Liver (tissue), 8 donors: ENCODE measurements at regions not wholly inside any gene's neighbourhood (a gene's known extent, or its start where the extent isn't known, plus 50 kb on each side); places are given as distances from the start of the nearest gene placed in this dataset.

ENCODE experiments used
- DNase-seq: peaks from one replicate; pipeline ENCODE4 v3.0.0-alpha.2; 2017; ENCODE audit warnings: low spot score
- H3K27ac ChIP-seq, 2 donors: one replicate each; pipeline ENCODE4 v1.7.0; 2013; ENCODE audit warnings: inconsistent platforms in 2 of 2, low read length in 2 of 2, control low read depth in 1 of 2, low read depth in 1 of 2, mild to moderate bottlenecking in 1 of 2
- H3K27me3 ChIP-seq, 4 donors: one replicate each; pipeline versions ENCODE4 v1.6.1 to v1.7.0; 2013; ENCODE audit warnings: low read length in 3 of 4, inconsistent platforms in 1 of 4, mild to moderate bottlenecking in 1 of 4, moderate library complexity in 1 of 4; ENCODE audit not compliant: control insufficient read depth in 4 of 4, insufficient read depth in 4 of 4
- H3K36me3 ChIP-seq, 4 donors: one replicate each; pipeline versions ENCODE4 v1.6.1 to v1.7.0; 2013; ENCODE audit warnings: low read length in 3 of 4, mild to moderate bottlenecking in 3 of 4, low read depth in 1 of 4, moderate library complexity in 1 of 4; ENCODE audit not compliant: control insufficient read depth in 4 of 4, insufficient read depth in 3 of 4
- H3K4me1 ChIP-seq, 4 donors: one replicate each; pipeline versions ENCODE4 v1.6.1 to v1.7.0; 2013; ENCODE audit warnings: low read length in 3 of 4, mild to moderate bottlenecking in 3 of 4, moderate library complexity in 1 of 4; ENCODE audit not compliant: control insufficient read depth in 4 of 4, insufficient read depth in 4 of 4
- H3K4me3 ChIP-seq, 3 donors: one replicate each; pipeline versions ENCODE4 v1.6.1 to v1.7.0; 2013; ENCODE audit warnings: low read length in 3 of 3, control low read depth in 1 of 3, low read depth in 1 of 3, mild to moderate bottlenecking in 1 of 3
- H3K9ac ChIP-seq, 2 donors: one replicate each; pipeline ENCODE4 v1.7.0; 2013; ENCODE audit warnings: low read length in 2 of 2, mild to moderate bottlenecking in 2 of 2, moderate library complexity in 2 of 2, control low read depth in 1 of 2, low read depth in 1 of 2
- H3K9me3 ChIP-seq, 4 donors: one replicate each; pipeline versions ENCODE4 v1.6.1 to v1.7.0; 2013; ENCODE audit warnings: low read length in 3 of 4; ENCODE audit not compliant: control insufficient read depth in 4 of 4
- ATF3 ChIP-seq: IDR thresholded peaks from 2 replicates; pipeline ENCODE4 v1.6.1; 2016; ENCODE audit warnings: antibody characterized with exemption
- EGR1 ChIP-seq, 2 donors: IDR thresholded peaks; 2 replicates each; pipeline ENCODE4 v1.6.1; 2016 to 2018; ENCODE audit warnings: antibody characterized with exemption in 2 of 2, low read depth in 2 of 2
- FOXA1 ChIP-seq: IDR thresholded peaks from 2 replicates; pipeline ENCODE4 v1.6.1; 2016; ENCODE audit warnings: antibody characterized with exemption
- FOXA2 ChIP-seq: IDR thresholded peaks from 2 replicates; pipeline ENCODE4 v1.6.1; 2016; ENCODE audit warnings: antibody characterized with exemption
- GABPA ChIP-seq, 2 donors: IDR thresholded peaks in 1 of 2; conservative IDR thresholded peaks in 1 of 2; 2 replicates each; pipeline ENCODE4 v1.6.1; 2016; ENCODE audit warnings: antibody characterized with exemption in 2 of 2, mild to moderate bottlenecking in 1 of 2, moderate library complexity in 1 of 2
- HNF4A ChIP-seq, 2 donors: conservative IDR thresholded peaks; 2 replicates each; pipeline ENCODE4 v1.6.1; 2016; ENCODE audit warnings: antibody characterized with exemption in 2 of 2, mild to moderate bottlenecking in 2 of 2
- HNF4G ChIP-seq: IDR thresholded peaks from 2 replicates; pipeline ENCODE4 v1.6.1; 2016; ENCODE audit warnings: antibody characterized with exemption
- JUND ChIP-seq, 2 donors: IDR thresholded peaks; 2 replicates each; pipeline ENCODE4 v1.6.1; 2016; ENCODE audit warnings: antibody characterized with exemption in 2 of 2
- MAX ChIP-seq: IDR thresholded peaks from 2 replicates; pipeline ENCODE4 v1.6.1; 2016; ENCODE audit warnings: antibody characterized with exemption
- NR2F2 ChIP-seq: IDR thresholded peaks from 2 replicates; pipeline ENCODE4 v1.6.1; 2016; ENCODE audit warnings: antibody characterized with exemption
- RAD21 ChIP-seq, 2 donors: IDR thresholded peaks; 2 replicates each; pipeline ENCODE4 v1.6.1; 2016; ENCODE audit warnings: antibody characterized with exemption in 2 of 2, mild to moderate bottlenecking in 2 of 2
- RXRA ChIP-seq, 2 donors: IDR thresholded peaks; 2 replicates each; pipeline ENCODE4 v1.6.1; 2017 to 2018; ENCODE audit warnings: antibody characterized with exemption in 2 of 2, mild to moderate bottlenecking in 1 of 2
- SP1 ChIP-seq: IDR thresholded peaks from 2 replicates; pipeline ENCODE4 v1.6.1; 2018; ENCODE audit warnings: antibody characterized with exemption, mild to moderate bottlenecking
- TAF1 ChIP-seq: conservative IDR thresholded peaks from 2 replicates; pipeline ENCODE4 v1.6.1; 2016; ENCODE audit warnings: antibody characterized with exemption, mild to moderate bottlenecking
- YY1 ChIP-seq: IDR thresholded peaks from 2 replicates; pipeline ENCODE4 v1.6.1; 2016; ENCODE audit warnings: antibody characterized with exemption, mild to moderate bottlenecking
- WGBS: extraction: QIAGEN DNeasy Blood & Tissue Kit; methylation state at CpG from one replicate; pipeline ENCODE4 v1.1.7; 2013; 5-methylcytosine and 5-hydroxymethylcytosine counted together
- TF ChIP-seq, protein P1 (sequence below): fragments of 150-350 bp; IDR thresholded peaks from 2 replicates; pipeline ENCODE4 v1.5.1; 2017; ENCODE audit warnings: improper control_type of control experiment, low read depth, low read length; ENCODE audit not compliant: missing input control
- TF ChIP-seq, protein P2 (sequence below): IDR thresholded peaks from 2 replicates; pipeline ENCODE4 v1.6.1; 2016; ENCODE audit warnings: antibody characterized with exemption, mild to moderate bottlenecking
- TF ChIP-seq, protein P3 (sequence below): IDR thresholded peaks from 2 replicates; pipeline ENCODE4 v1.6.1; 2016; ENCODE audit warnings: antibody characterized with exemption
- donor health status: healthy.
- donor health status: healthy.
- donor health status: healthy.
- donor health status: healthy.
- donor health status: healthy.

GRCh38 chr12:77364400-77364799 is 299.0 kb upstream of the E2F7 start (continued):
- TF ChIP-seq, protein P1, sequence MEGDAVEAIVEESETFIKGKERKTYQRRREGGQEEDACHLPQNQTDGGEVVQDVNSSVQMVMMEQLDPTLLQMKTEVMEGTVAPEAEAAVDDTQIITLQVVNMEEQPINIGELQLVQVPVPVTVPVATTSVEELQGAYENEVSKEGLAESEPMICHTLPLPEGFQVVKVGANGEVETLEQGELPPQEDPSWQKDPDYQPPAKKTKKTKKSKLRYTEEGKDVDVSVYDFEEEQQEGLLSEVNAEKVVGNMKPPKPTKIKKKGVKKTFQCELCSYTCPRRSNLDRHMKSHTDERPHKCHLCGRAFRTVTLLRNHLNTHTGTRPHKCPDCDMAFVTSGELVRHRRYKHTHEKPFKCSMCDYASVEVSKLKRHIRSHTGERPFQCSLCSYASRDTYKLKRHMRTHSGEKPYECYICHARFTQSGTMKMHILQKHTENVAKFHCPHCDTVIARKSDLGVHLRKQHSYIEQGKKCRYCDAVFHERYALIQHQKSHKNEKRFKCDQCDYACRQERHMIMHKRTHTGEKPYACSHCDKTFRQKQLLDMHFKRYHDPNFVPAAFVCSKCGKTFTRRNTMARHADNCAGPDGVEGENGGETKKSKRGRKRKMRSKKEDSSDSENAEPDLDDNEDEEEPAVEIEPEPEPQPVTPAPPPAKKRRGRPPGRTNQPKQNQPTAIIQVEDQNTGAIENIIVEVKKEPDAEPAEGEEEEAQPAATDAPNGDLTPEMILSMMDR = no peak
- TF ChIP-seq JUND (IDR thresholded peaks at IDR 0.05) (no peak), FOXA2 (no peak)

GRCh38 chr12:77362509-77363210 is 297.3 kb upstream of the E2F7 start:
- WGBS = 63% methylated on average over 7 of the region's 7 CpGs
- no peak for TF ChIP-seq MAX
- TF ChIP-seq, protein P2, sequence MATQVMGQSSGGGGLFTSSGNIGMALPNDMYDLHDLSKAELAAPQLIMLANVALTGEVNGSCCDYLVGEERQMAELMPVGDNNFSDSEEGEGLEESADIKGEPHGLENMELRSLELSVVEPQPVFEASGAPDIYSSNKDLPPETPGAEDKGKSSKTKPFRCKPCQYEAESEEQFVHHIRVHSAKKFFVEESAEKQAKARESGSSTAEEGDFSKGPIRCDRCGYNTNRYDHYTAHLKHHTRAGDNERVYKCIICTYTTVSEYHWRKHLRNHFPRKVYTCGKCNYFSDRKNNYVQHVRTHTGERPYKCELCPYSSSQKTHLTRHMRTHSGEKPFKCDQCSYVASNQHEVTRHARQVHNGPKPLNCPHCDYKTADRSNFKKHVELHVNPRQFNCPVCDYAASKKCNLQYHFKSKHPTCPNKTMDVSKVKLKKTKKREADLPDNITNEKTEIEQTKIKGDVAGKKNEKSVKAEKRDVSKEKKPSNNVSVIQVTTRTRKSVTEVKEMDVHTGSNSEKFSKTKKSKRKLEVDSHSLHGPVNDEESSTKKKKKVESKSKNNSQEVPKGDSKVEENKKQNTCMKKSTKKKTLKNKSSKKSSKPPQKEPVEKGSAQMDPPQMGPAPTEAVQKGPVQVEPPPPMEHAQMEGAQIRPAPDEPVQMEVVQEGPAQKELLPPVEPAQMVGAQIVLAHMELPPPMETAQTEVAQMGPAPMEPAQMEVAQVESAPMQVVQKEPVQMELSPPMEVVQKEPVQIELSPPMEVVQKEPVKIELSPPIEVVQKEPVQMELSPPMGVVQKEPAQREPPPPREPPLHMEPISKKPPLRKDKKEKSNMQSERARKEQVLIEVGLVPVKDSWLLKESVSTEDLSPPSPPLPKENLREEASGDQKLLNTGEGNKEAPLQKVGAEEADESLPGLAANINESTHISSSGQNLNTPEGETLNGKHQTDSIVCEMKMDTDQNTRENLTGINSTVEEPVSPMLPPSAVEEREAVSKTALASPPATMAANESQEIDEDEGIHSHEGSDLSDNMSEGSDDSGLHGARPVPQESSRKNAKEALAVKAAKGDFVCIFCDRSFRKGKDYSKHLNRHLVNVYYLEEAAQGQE = no peak
- no peak for TF ChIP-seq ATF3
- TF ChIP-seq HNF4G = no peak
- no peak for TF ChIP-seq SP1
- TF ChIP-seq RXRA (IDR thresholded peaks at IDR 0.05) = no peak
- no peak for TF ChIP-seq FOXA2
- TF ChIP-seq TAF1 = no peak
- TF ChIP-seq HNF4A (conservative IDR thresholded peaks at IDR 0.05) = no peak
- TF ChIP-seq, protein P3, sequence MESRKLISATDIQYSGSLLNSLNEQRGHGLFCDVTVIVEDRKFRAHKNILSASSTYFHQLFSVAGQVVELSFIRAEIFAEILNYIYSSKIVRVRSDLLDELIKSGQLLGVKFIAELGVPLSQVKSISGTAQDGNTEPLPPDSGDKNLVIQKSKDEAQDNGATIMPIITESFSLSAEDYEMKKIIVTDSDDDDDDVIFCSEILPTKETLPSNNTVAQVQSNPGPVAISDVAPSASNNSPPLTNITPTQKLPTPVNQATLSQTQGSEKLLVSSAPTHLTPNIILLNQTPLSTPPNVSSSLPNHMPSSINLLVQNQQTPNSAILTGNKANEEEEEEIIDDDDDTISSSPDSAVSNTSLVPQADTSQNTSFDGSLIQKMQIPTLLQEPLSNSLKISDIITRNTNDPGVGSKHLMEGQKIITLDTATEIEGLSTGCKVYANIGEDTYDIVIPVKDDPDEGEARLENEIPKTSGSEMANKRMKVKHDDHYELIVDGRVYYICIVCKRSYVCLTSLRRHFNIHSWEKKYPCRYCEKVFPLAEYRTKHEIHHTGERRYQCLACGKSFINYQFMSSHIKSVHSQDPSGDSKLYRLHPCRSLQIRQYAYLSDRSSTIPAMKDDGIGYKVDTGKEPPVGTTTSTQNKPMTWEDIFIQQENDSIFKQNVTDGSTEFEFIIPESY = no peak
- TF ChIP-seq GABPA (IDR thresholded peaks at IDR 0.05 in 1 of 2, conservative IDR thresholded peaks at IDR 0.05 in 1 of 2) = no peak
- TF ChIP-seq NR2F2 = no peak
- no peak for TF ChIP-seq YY1
- TF ChIP-seq, protein P1 = no peak
- no peak for TF ChIP-seq EGR1 (IDR thresholded peaks at IDR 0.05; ENCODE audit: low read depth in 2 of 2)
- TF ChIP-seq FOXA1 = no peak
- no peak for TF ChIP-seq JUND (IDR thresholded peaks at IDR 0.05)
- no peak for TF ChIP-seq RAD21 (IDR thresholded peaks at IDR 0.05)
- Histone ChIP-seq H3K4me1 (no peaks in the 10 kb centered on the region), H3K27ac (no peak overlapping the region), H3K9me3 (no peaks in the 10 kb centered on the region), H3K27me3 (no peaks in the 10 kb centered on the region), H3K4me3 (no peak overlapping the region), H3K9ac (no peak overlapping the region), H3K36me3 (no peaks in the 10 kb centered on the region)
- no peak for DNase-seq
